Loucy (cell line): ENCODE measurements at regions not wholly inside any gene's neighbourhood (a gene's known extent, or its start where the extent isn't known, plus 50 kb on each side); places are given as distances from the start of the nearest gene placed in this dataset.

Experiments
- CTCF ChIP-seq: fragments of 200-600 bp; sonication (generic); conservative IDR thresholded peaks from 2 replicates; pipeline ENCODE4 v1.5.1; 2014; ENCODE audit warnings: mild to moderate bottlenecking, antibody characterized with exemption, low read length
- EZH2phosphoT487 ChIP-seq: fragments of 200-600 bp; IDR thresholded peaks from 2 replicates; pipeline ENCODE4 v1.6.1; 2018; ENCODE audit warnings: antibody characterized with exemption, mild to moderate bottlenecking, moderate library complexity, borderline replicate concordance

DNA sequence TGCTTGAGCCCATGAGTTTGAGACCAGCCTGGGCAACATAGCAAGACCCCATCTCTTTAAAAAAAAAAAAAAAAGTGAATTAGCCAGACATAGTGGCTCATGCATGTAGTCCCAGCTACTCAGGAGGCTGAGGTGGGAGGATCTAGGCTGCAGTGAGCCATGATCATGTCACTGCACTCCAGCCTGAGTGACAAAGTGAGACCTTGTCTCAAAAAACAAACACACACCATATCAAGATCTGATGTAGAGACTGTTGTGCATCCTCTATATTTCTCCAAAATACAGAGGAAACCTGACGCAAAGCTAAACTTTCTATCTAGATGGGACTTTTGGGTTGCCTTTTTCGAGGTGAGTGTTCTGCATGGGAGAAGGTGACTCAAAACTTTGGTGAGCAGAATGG, 77.4 kb upstream of the SLC8A3 start:
- no peak for TF ChIP-seq CTCF
- no peak for TF ChIP-seq EZH2phosphoT487
